HepG2 (cell line): ENCODE measurements at regions not wholly inside any gene's neighbourhood (a gene's known extent, or its start where the extent isn't known, plus 50 kb on each side); places are given as distances from the start of the nearest gene placed in this dataset.
A peak's percentile ranks its signal among the peaks of the same experiment; 100 is the strongest.

ENCODE experiments used
- ATAC-seq: fragments of 200-7000 bp; cut with Tn5 transposase; 3 replicates; pipeline ENCODE4 v1.9.1; 2020; ENCODE audit warnings: mild to moderate bottlenecking, moderate library complexity
- BruUV-seq: library from RNA; stranded (reverse); fragments of 400-500 nt; replicated peaks from 2 replicates; lab custom pipeline; 2021; lab: Mats Ljungman, UMichigan
- CTCF ChIA-PET: fragments of 300-600 bp; formaldehyde crosslinking; extraction: SDS; loops from one replicate; lab custom pipeline; 2021; ENCODE audit warnings: low total read pairs, inconsistent platforms, low intra/inter-chr PET ratio; lab: Yijun Ruan, JAX
- POLR2A ChIA-PET: fragments of 350-600 bp; sonication (Branson Sonifier 250); formaldehyde crosslinking; loops from one replicate; lab custom pipeline; 2020; ENCODE audit warnings: antibody characterized with exemption, inconsistent platforms; lab: Yijun Ruan, JAX
- DNase-seq: peaks from one replicate; pipeline ENCODE4 v3.0.0-alpha.2; 2015; ENCODE audit warnings: low spot score
- FAIRE-seq: peaks from 3 replicates; lab custom pipeline; 2011; peaks lifted over from hg19 to GRCh38; lab: Jason Lieb, UNC
- H2AFZ ChIP-seq: one replicate; pipeline ENCODE4 v1.6.1; 2011; ENCODE audit warnings: low read length, inconsistent platforms
- H3K27ac ChIP-seq: fragments of 300-600 bp; 3 replicates; pipeline ENCODE4 v1.8.0; 2011; ENCODE audit warnings: mixed run types, mild to moderate bottlenecking, mixed read lengths, low read length, inconsistent platforms; ENCODE audit not compliant: insufficient read depth; ENCODE audit errors: extremely low read length
- H3K27me3 ChIP-seq, 2 experiments: fragments of 200-600 bp in 1 of 2; 2 replicates in 1 of 2; 3 replicates in 1 of 2; pipeline versions ENCODE4 v1.6.0 to v1.8.0; 2011; ENCODE audit warnings: low read length in 2 of 2, mild to moderate bottlenecking in 2 of 2, moderate library complexity in 2 of 2, inconsistent platforms in 1 of 2; ENCODE audit not compliant: insufficient read depth in 2 of 2, control insufficient read depth in 1 of 2
- H3K36me3 ChIP-seq, 2 experiments: fragments of 200-600 bp in 1 of 2; replicated peaks in 1 of 2; 2 replicates in 1 of 2; 3 replicates in 1 of 2; pipeline versions ENCODE4 v1.5.1 to v1.8.0; 2011; ENCODE audit warnings: low read length in 2 of 2, inconsistent platforms in 1 of 2; ENCODE audit not compliant: insufficient read depth in 2 of 2, control insufficient read depth in 1 of 2
- H3K4me1 ChIP-seq: 2 replicates; pipeline ENCODE4 v1.5.1; 2012; ENCODE audit warnings: low read length, inconsistent platforms; ENCODE audit not compliant: insufficient read depth
- H3K4me2 ChIP-seq: 2 replicates; pipeline ENCODE4 v1.6.0; 2011; ENCODE audit warnings: low read depth, low read length, inconsistent platforms
- H3K4me3 ChIP-seq, 3 experiments: fragments of 200-600 bp in 1 of 3; sonication (generic), shearing (Covaris generic) in 1 of 3; replicated peaks in 1 of 3; 2 replicates each; pipeline ENCODE4 v1.5.1; 2011 to 2016; ENCODE audit warnings: low read length in 3 of 3, inconsistent platforms in 2 of 3, low read depth in 2 of 3, mild to moderate bottlenecking in 2 of 3, control low read depth in 1 of 3, mixed read lengths in 1 of 3; ENCODE audit not compliant: insufficient read depth in 1 of 3
- H3K79me2 ChIP-seq: one replicate; pipeline ENCODE4 v1.6.1; 2011; ENCODE audit warnings: low read length, inconsistent platforms; ENCODE audit not compliant: insufficient read depth
- H3K9ac ChIP-seq: 2 replicates; pipeline ENCODE4 v1.6.0; 2011; ENCODE audit warnings: mild to moderate bottlenecking, low read depth, low read length, inconsistent platforms; ENCODE audit not compliant: insufficient read depth
- H3K9me3 ChIP-seq: 2 replicates; pipeline ENCODE4 v1.5.1; 2012; ENCODE audit warnings: mild to moderate bottlenecking, low read length
- H4K20me1 ChIP-seq: 2 replicates; pipeline ENCODE4 v1.6.0; 2011; ENCODE audit warnings: inconsistent platforms, mild to moderate bottlenecking, low read length, moderate library complexity; ENCODE audit not compliant: insufficient read depth
- MAFK ChIP-seq, 2 experiments: IDR thresholded peaks in 1 of 2; conservative IDR thresholded peaks in 1 of 2; 2 replicates each; pipeline ENCODE4 v1.6.1; 2011; ENCODE audit warnings: improper control_type of control experiment in 2 of 2, low read length in 2 of 2
- NKX3-1 ChIP-seq: sonication (generic); formaldehyde crosslinking; IDR thresholded peaks from 2 replicates; pipeline ENCODE4 v1.5.0; 2020; ENCODE audit warnings: missing genetic modification reagents
- SIX1 ChIP-seq: sonication (generic); formaldehyde crosslinking; IDR thresholded peaks from 2 replicates; pipeline ENCODE4 v1.4.0; 2020; ENCODE audit warnings: missing genetic modification reagents, borderline replicate concordance
- THAP7 ChIP-seq: sonication (generic); formaldehyde crosslinking; IDR thresholded peaks from 2 replicates; pipeline ENCODE4 v1.8.1; 2023; ENCODE audit warnings: mild to moderate bottlenecking, missing genetic modification reagents
- ZBTB34 ChIP-seq: sonication (generic); formaldehyde crosslinking; IDR thresholded peaks from 2 replicates; pipeline ENCODE4 v1.8.0; 2022; ENCODE audit warnings: mild to moderate bottlenecking, missing genetic modification reagents
- ZNF136 ChIP-seq: sonication (generic); formaldehyde crosslinking; IDR thresholded peaks from 2 replicates; pipeline ENCODE4 v1.8.1; 2022; ENCODE audit warnings: low read depth, mild to moderate bottlenecking, moderate library complexity, missing genetic modification reagents
- ZNF33B ChIP-seq: sonication (generic); formaldehyde crosslinking; IDR thresholded peaks from 2 replicates; pipeline ENCODE4 v1.5.1; 2020; ENCODE audit warnings: mild to moderate bottlenecking, missing genetic modification reagents
- ZNF552 ChIP-seq: sonication (generic); formaldehyde crosslinking; IDR thresholded peaks from 2 replicates; pipeline ENCODE4 v1.9.0; 2022; ENCODE audit warnings: missing genetic modification reagents, mild to moderate bottlenecking, borderline replicate concordance
- WGBS: methylation state at CpG from one replicate; pipeline ENCODE4 v1.1.6; 2017; ENCODE audit warnings: low lambda C conversion rate; 5-methylcytosine and 5-hydroxymethylcytosine counted together
- in situ Hi-C: cut with HindIII; loops from 2 replicates; pipeline ENCODE4 v1.10.0; 2017; ENCODE audit warnings: low pct_unique_long_range_greater_than_20kb; ENCODE audit not compliant: extremely low pct_ligation_motif_present
- intact Hi-C: fragments of 100-400 bp; cut with micrococcal nuclease; formaldehyde crosslinking; loops from one replicate; pipeline ENCODE4 v1.10.0; 2022; ENCODE audit not compliant: unreplicated experiment

GRCh38 chr12:43155376-43155775 lies 396.6 kb downstream of the ADAMTS20 start:
- no peak overlapping the region for H3K9ac ChIP-seq
- POLR2A ChIA-PET, result no interaction called here
- CTCF ChIA-PET, result no interaction called here
- H3K27me3 ChIP-seq, result no peaks in the 10 kb centered on the region
- H4K20me1 ChIP-seq, result no peaks in the 10 kb centered on the region
- BruUV-seq, result no TSS peak
- no peak overlapping the region for H3K4me3 ChIP-seq
- H3K9me3 ChIP-seq, result no peaks in the 10 kb centered on the region
- no peak for TF ChIP-seq NKX3-1 (CRISPR knock-in tag)
- no peak for TF ChIP-seq ZNF552 (CRISPR knock-in tag)
- TF ChIP-seq ZNF136 (CRISPR knock-in tag), result no peak
- TF ChIP-seq THAP7 (CRISPR knock-in tag), result no peak
- TF ChIP-seq ZBTB34, result no peak
- TF ChIP-seq MAFK (conservative IDR thresholded peaks at IDR 0.05 in 1 of 2, IDR thresholded peaks at IDR 0.05 in 1 of 2; ENCODE audit: low read length in 2 of 2), result 0 out of 4 replicates have a peak, but pooled peaks of 1 of the 2 experiments have one; percentile 14
- TF ChIP-seq ZNF33B (CRISPR knock-in tag), result no peak
- TF ChIP-seq SIX1 (CRISPR knock-in tag), result no peak
- no peak overlapping the region for H3K4me2 ChIP-seq
- H3K4me1 ChIP-seq, result no peaks in the 10 kb centered on the region
- no peak for DNase-seq
- H2AFZ ChIP-seq, result no peak overlapping the region
- intact Hi-C loops (no loop called here), in situ Hi-C loops (no loop called here)
- WGBS, result 3% methylated on average over 2 of the region's 2 CpGs
- no peaks in the 10 kb centered on the region for H3K36me3 ChIP-seq
- no peak for ATAC-seq
- H3K79me2 ChIP-seq, result no peaks in the 10 kb centered on the region
- no peak for FAIRE-seq
- H3K27ac ChIP-seq, result no peak overlapping the region
